ENCODE measurements at regions not wholly inside any gene's neighbourhood (a gene's known extent, or its start where the extent isn't known, plus 50 kb on each side); places are given as distances from the start of the nearest gene placed in this dataset.
A peak's percentile ranks its signal among the peaks of the same experiment; 100 is the strongest.

GRCh38 chr2:168345601-168346000 is 98.2 kb upstream of the STK39 start:
- peak; percentile 80 for DNase-seq
- H3K79me2 ChIP-seq (ENCODE audit: low read length): no peaks in the 10 kb centered on the region

DNA sequence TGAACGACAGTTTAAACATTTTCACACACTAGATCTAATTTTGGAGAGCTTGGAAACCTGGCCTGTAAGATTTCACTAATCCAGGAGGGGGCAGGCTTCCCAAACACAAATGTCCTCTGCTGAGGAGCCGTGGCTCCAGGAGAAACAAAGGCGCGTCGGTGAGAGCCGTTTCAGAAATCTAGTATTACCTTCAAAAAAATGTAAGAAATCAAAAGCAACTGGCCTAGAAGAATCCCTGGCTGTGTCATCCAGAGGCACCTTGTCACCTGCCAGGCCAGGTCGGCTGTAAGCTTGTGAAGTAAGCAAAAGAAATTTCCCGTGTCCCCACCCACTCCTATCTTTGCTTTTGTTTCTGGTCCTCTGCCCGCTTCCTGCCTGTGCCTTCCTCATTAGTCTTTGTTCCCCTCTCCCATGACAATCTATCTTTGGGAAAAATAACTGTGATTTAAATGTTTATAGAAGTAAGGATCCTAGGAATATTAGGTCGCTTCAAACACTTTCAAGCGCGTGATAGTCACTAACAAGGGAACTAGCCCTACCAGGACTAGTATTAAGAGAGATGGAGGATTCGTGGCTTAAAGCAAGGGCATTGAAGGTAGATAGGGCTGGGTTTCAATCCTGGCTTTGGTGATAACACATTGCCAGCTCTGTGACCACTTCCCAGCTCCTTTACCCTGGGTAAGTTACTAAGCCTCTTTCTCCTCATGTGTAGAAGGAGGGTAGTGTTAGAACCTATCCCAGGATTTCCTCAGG is 99.5 kb upstream of the STK39 start:
- Histone ChIP-seq H3K9me3 (ENCODE audit: low read length) (no peaks in the 10 kb centered on the region), H4K20me1 (ENCODE audit: insufficient read depth, low read depth, low read length) (no peaks in the 10 kb centered on the region), H3K9ac (ENCODE audit: low read length) (no peak overlapping the region), H2AFZ (ENCODE audit: low read length) (peak overlapping the region; percentile 52), H3K4me1 (ENCODE audit: low read length) (peaks cover 20% of the 10 kb centered on the region), H3K79me2 (ENCODE audit: low read length) (no peaks in the 10 kb centered on the region), H3K4me3 (ENCODE audit: low read length) (peak overlapping the region; percentile 38; the same call in 1 of the 2 replicates), H3K36me3 (ENCODE audit: insufficient read depth, low read length) (no peaks in the 10 kb centered on the region), H3K27ac (ENCODE audit: low read length) (no peak overlapping the region), H3K9me2 (replicated peaks; ENCODE audit: insufficient read depth, low read length) (no peaks in the 10 kb centered on the region), H3K4me2 (ENCODE audit: low read depth, low read length, poor library complexity, severe bottlenecking) (peak overlapping the region; percentile 39), H3K27me3 (ENCODE audit: low read length) (no peaks in the 10 kb centered on the region)
- DNase-seq: peak; percentile 84

More at GRCh38 chr2:168345601-168346000, 98.2 kb upstream of the STK39 start:
- H3K4me1 ChIP-seq (ENCODE audit: low read length): peaks cover 20% of the 10 kb centered on the region
- peak overlapping the region; percentile 31 for H3K4me2 ChIP-seq (ENCODE audit: low read depth, low read length, poor library complexity, severe bottlenecking)
- H3K9me2 ChIP-seq (replicated peaks; ENCODE audit: insufficient read depth, low read length): no peaks in the 10 kb centered on the region
- no peak overlapping the region for H3K27ac ChIP-seq (ENCODE audit: low read length)
- H3K9ac ChIP-seq (ENCODE audit: low read length): no peak overlapping the region
- H3K27me3 ChIP-seq (ENCODE audit: low read length): no peaks in the 10 kb centered on the region
- H4K20me1 ChIP-seq (ENCODE audit: insufficient read depth, low read depth, low read length): no peaks in the 10 kb centered on the region
- peak overlapping the region; percentile 14 for H2AFZ ChIP-seq (ENCODE audit: low read length)
- H3K36me3 ChIP-seq (ENCODE audit: insufficient read depth, low read length): no peaks in the 10 kb centered on the region
- no peaks in the 10 kb centered on the region for H3K9me3 ChIP-seq (ENCODE audit: low read length)
- H3K4me3 ChIP-seq (ENCODE audit: low read length): no peak overlapping the region

- Histone ChIP-seq H3K4me1 (ENCODE audit: low read length) (peaks cover 20% of the 10 kb centered on the region), H3K4me3 (ENCODE audit: low read length) (no peak overlapping the region), H4K20me1 (ENCODE audit: insufficient read depth, low read depth, low read length) (no peaks in the 10 kb centered on the region), H3K27me3 (ENCODE audit: low read length) (no peaks in the 10 kb centered on the region), H3K9ac (ENCODE audit: low read length) (no peak overlapping the region), H3K27ac (ENCODE audit: low read length) (no peak overlapping the region), H2AFZ (ENCODE audit: low read length) (no peak overlapping the region), H3K9me3 (ENCODE audit: low read length) (no peaks in the 10 kb centered on the region), H3K79me2 (ENCODE audit: low read length) (no peaks in the 10 kb centered on the region), H3K9me2 (replicated peaks; ENCODE audit: insufficient read depth, low read length) (no peaks in the 10 kb centered on the region), H3K36me3 (ENCODE audit: insufficient read depth, low read length) (no peaks in the 10 kb centered on the region), H3K4me2 (ENCODE audit: low read depth, low read length, poor library complexity, severe bottlenecking) (no peak overlapping the region)
- peak; percentile 71 for DNase-seq
Observed at GRCh38 chr2:168348076-168348475, 100.7 kb upstream of the STK39 start.

GRCh38 chr2:168350380-168350779 is 103.0 kb upstream of the STK39 start:
- H3K36me3 ChIP-seq (ENCODE audit: insufficient read depth, low read length): no peaks in the 10 kb centered on the region
- H4K20me1 ChIP-seq (ENCODE audit: insufficient read depth, low read depth, low read length): no peaks in the 10 kb centered on the region
- H3K9me2 ChIP-seq (replicated peaks; ENCODE audit: insufficient read depth, low read length): no peaks in the 10 kb centered on the region
- no peak overlapping the region for H2AFZ ChIP-seq (ENCODE audit: low read length)
- peaks cover 14% of the 10 kb centered on the region for H3K4me1 ChIP-seq (ENCODE audit: low read length)
- no peaks in the 10 kb centered on the region for H3K79me2 ChIP-seq (ENCODE audit: low read length)
- no peaks in the 10 kb centered on the region for H3K27me3 ChIP-seq (ENCODE audit: low read length)
- H3K9me3 ChIP-seq (ENCODE audit: low read length): peaks cover 4% of the 10 kb centered on the region; the same call in 1 of the 2 replicates
- no peak overlapping the region for H3K27ac ChIP-seq (ENCODE audit: low read length)
- H3K9ac ChIP-seq (ENCODE audit: low read length): no peak overlapping the region
- no peak overlapping the region for H3K4me2 ChIP-seq (ENCODE audit: low read depth, low read length, poor library complexity, severe bottlenecking)
- DNase-seq: no peak
- no peak overlapping the region for H3K4me3 ChIP-seq (ENCODE audit: low read length)

- no peak for DNase-seq
- Histone ChIP-seq H3K9me3 (ENCODE audit: low read length) (peaks cover 4% of the 10 kb centered on the region; the same call in 1 of the 2 replicates), H2AFZ (ENCODE audit: low read length) (no peak overlapping the region), H3K27me3 (ENCODE audit: low read length) (no peaks in the 10 kb centered on the region), H3K9ac (ENCODE audit: low read length) (no peak overlapping the region), H3K4me1 (ENCODE audit: low read length) (no peaks in the 10 kb centered on the region), H3K4me2 (ENCODE audit: low read depth, low read length, poor library complexity, severe bottlenecking) (no peak overlapping the region), H3K79me2 (ENCODE audit: low read length) (no peaks in the 10 kb centered on the region), H3K36me3 (ENCODE audit: insufficient read depth, low read length) (no peaks in the 10 kb centered on the region), H3K4me3 (ENCODE audit: low read length) (no peak overlapping the region), H3K27ac (ENCODE audit: low read length) (no peak overlapping the region), H3K9me2 (replicated peaks; ENCODE audit: insufficient read depth, low read length) (no peaks in the 10 kb centered on the region), H4K20me1 (ENCODE audit: insufficient read depth, low read depth, low read length) (no peaks in the 10 kb centered on the region)
Observed at GRCh38 chr2:168353251-168353650, 102.8 kb upstream of the CERS6 start.

- no peaks in the 10 kb centered on the region for H3K79me2 ChIP-seq (ENCODE audit: low read length)
- no peak overlapping the region for H2AFZ ChIP-seq (ENCODE audit: low read length)
- H3K9me3 ChIP-seq (ENCODE audit: low read length): peaks cover 4% of the 10 kb centered on the region; the same call in 1 of the 2 replicates
- no peak for DNase-seq
- H3K9ac ChIP-seq (ENCODE audit: low read length): no peak overlapping the region
- H3K27me3 ChIP-seq (ENCODE audit: low read length): no peaks in the 10 kb centered on the region
- H3K4me2 ChIP-seq (ENCODE audit: low read depth, low read length, poor library complexity, severe bottlenecking): no peak overlapping the region
- H3K4me3 ChIP-seq (ENCODE audit: low read length): no peak overlapping the region
- no peaks in the 10 kb centered on the region for H4K20me1 ChIP-seq (ENCODE audit: insufficient read depth, low read depth, low read length)
- no peaks in the 10 kb centered on the region for H3K9me2 ChIP-seq (replicated peaks; ENCODE audit: insufficient read depth, low read length)
- H3K27ac ChIP-seq (ENCODE audit: low read length): no peak overlapping the region
- H3K4me1 ChIP-seq (ENCODE audit: low read length): no peaks in the 10 kb centered on the region
- no peaks in the 10 kb centered on the region for H3K36me3 ChIP-seq (ENCODE audit: insufficient read depth, low read length)
Observed at GRCh38 chr2:168354499-168354898, 101.6 kb upstream of the CERS6 start.

GRCh38 chr2:168355121-168355520 is 101.0 kb upstream of the CERS6 start:
- no peaks in the 10 kb centered on the region for H3K79me2 ChIP-seq (ENCODE audit: low read length)
- H3K27ac ChIP-seq (ENCODE audit: low read length): no peak overlapping the region
- peaks cover 4% of the 10 kb centered on the region; the same call in 1 of the 2 replicates for H3K9me3 ChIP-seq (ENCODE audit: low read length)
- no peaks in the 10 kb centered on the region for H4K20me1 ChIP-seq (ENCODE audit: insufficient read depth, low read depth, low read length)
- no peaks in the 10 kb centered on the region for H3K9me2 ChIP-seq (replicated peaks; ENCODE audit: insufficient read depth, low read length)
- DNase-seq: no peak
- H2AFZ ChIP-seq (ENCODE audit: low read length): no peak overlapping the region
- H3K4me3 ChIP-seq (ENCODE audit: low read length): no peak overlapping the region
- no peaks in the 10 kb centered on the region for H3K27me3 ChIP-seq (ENCODE audit: low read length)
- H3K9ac ChIP-seq (ENCODE audit: low read length): no peak overlapping the region
- H3K4me2 ChIP-seq (ENCODE audit: low read depth, low read length, poor library complexity, severe bottlenecking): no peak overlapping the region
- H3K4me1 ChIP-seq (ENCODE audit: low read length): no peaks in the 10 kb centered on the region
- no peaks in the 10 kb centered on the region for H3K36me3 ChIP-seq (ENCODE audit: insufficient read depth, low read length)

DNA sequence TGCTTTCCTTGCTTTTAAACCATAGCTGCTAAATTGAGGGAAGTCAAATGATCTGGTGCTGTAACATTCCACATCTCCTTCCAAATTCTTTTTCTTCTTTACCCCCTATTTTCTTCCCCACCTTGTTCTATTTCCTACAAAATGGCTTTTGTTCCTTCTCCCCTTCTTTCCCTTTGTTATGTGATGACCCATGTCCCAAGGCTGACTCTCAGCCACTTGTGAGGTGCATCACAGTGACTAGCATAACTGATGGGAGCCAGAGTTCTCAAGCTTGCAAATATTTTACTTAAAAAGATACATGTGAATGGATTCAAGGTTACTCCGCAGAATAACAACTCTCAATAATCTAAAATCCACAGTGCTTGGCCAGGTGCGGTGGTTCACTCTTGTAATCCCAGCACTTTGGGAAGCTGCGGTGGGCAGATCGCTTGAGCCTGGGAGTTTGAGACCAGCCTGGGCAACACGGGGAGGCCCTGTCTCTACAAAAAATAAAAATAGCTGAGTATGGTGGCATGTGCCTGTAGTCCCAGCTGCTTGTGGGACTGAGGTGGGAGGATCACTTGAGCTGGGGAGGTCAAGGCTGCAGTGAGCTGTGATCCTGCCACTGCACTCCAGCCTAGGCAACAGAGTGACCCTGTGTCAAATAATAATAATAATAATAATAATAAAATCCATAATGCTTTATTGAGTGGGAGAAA is 100.1 kb upstream of the CERS6 start:
- Histone ChIP-seq H3K4me1 (ENCODE audit: low read length) (no peaks in the 10 kb centered on the region), H4K20me1 (ENCODE audit: insufficient read depth, low read depth, low read length) (no peaks in the 10 kb centered on the region), H3K4me2 (ENCODE audit: low read depth, low read length, poor library complexity, severe bottlenecking) (no peak overlapping the region), H3K4me3 (ENCODE audit: low read length) (no peak overlapping the region), H2AFZ (ENCODE audit: low read length) (no peak overlapping the region), H3K27me3 (ENCODE audit: low read length) (no peaks in the 10 kb centered on the region), H3K36me3 (ENCODE audit: insufficient read depth, low read length) (no peaks in the 10 kb centered on the region), H3K9ac (ENCODE audit: low read length) (no peak overlapping the region), H3K79me2 (ENCODE audit: low read length) (no peaks in the 10 kb centered on the region), H3K27ac (ENCODE audit: low read length) (no peak overlapping the region), H3K9me2 (replicated peaks; ENCODE audit: insufficient read depth, low read length) (no peaks in the 10 kb centered on the region), H3K9me3 (ENCODE audit: low read length) (peaks cover 4% of the 10 kb centered on the region; the same call in 1 of the 2 replicates)
- DNase-seq: no peak
